ENCODE measurements at regions not wholly inside any gene's neighbourhood (a gene's known extent, or its start where the extent isn't known, plus 50 kb on each side); places are given as distances from the start of the nearest gene placed in this dataset.

DNA sequence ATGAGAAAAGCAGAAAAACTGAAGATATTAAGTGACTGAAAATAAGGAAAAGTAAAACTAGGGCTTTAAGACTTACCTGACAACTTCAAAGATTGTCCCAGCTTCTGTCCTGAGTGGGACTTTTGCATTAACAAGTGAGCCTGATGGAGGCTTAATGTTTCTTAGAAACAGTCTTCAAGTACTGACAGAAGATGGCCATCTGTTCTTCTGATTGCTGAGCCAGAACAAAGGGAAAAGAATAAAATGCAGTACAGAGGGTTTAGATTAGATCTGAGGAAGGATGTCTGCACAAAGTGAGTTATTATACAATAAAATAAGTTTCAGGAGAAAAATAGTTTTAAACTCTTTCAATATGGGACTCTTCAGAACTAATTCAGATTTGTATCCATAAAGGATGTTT lies 500.7 kb downstream of the CETN3 start:
- no peak for DNase-seq

DNA sequence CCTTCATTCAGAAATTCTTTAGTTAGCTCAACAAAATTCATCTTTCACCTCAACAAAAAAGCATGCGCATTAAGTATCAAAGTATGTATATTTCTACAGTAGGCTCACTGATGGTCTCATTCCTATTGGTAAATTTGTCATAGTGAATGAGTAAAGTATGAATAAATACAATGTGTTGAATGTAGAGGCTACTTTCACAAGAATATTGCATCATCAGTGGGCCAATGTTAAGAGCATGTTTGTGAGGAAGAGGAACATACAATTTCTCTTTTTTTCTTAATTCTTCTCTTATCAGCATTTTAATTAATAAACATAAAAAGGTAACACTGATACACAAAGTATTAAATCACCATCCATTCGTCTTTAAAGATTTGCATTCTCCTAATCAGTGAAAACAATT lies 505.1 kb downstream of the CETN3 start:
- no peak for DNase-seq

DNA sequence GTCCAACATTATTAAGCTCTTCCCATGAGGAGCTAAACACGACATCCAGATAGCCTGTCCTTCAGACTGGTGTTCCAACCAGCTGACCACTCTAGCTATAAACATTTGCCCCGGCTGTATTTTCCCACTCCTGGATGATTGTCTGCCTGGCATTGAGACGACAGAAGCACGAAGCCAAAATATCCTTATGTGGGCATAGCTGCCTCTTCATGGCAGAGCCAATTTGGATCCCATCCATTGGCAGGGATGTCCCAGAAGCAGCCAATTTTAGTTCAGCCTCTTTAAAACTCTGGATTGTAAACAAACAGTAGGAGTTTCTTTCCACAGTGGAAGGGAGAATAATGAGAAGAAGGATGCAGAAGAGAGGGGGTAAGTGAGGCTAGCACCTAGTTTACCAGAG lies 507.6 kb downstream of the CETN3 start:
- DNase-seq: no peak

- no peak for DNase-seq
These were observed 508.2 kb downstream of the CETN3 start for GRCh38 chr5:89901346-89901745.

GRCh38 chr5:89900346-89900745 lies 509.2 kb downstream of the CETN3 start:
- no peak for DNase-seq

DNA sequence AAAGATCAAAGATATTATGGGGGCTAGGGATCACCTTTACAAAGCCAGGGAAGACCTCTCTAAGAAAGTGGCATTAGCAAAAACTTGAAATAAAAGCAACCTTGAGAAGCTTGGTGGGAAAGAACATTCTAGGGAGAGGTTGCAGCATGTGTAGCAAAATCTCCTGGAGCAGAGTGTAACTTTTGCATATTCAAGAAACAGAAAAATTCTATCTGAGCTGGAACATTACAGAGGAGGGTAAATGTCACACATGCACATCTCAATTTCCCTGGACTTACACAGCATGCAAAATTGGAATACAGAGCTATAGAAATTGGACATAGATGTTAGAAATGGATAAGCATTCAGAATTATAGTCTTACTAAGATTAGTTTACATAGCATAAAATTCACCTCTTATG lies 510.0 kb downstream of the CETN3 start:
- DNase-seq: no peak

- DNase-seq: no peak
These were observed 516.0 kb downstream of the CETN3 start for GRCh38 chr5:89893546-89893945.

GRCh38 chr5:89885670-89886069 lies 523.9 kb downstream of the CETN3 start:
- no peak for DNase-seq

- no peak for DNase-seq
These were observed 525.6 kb downstream of the CETN3 start for GRCh38 chr5:89883967-89884366.

- DNase-seq: no peak
These were observed 531.1 kb downstream of the CETN3 start for GRCh38 chr5:89878140-89879132.

GRCh38 chr5:89871906-89872305 lies 537.6 kb downstream of the CETN3 start:
- DNase-seq: no peak

DNA sequence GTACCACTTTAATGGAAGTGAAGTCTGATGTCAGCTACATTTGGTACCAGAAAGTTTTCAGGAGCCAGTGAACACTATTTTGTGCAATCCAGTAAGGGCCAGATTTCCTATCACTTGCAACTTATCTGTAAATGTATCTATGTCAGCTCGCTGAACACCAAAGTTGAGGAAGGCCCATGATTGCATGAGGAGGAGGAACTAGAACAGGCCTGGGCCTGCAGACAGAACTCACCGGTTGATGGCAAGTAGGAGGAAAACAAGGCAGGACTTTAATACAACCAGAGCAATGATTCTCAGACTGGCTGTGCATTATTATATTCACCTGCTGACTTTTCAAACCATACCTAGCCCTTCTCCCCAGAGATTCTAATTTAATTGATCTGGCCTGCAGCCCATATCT lies 540.2 kb downstream of the CETN3 start:
- no peak for DNase-seq

GRCh38 chr5:89866410-89866809 lies 543.1 kb downstream of the CETN3 start:
- DNase-seq: no peak

DNA sequence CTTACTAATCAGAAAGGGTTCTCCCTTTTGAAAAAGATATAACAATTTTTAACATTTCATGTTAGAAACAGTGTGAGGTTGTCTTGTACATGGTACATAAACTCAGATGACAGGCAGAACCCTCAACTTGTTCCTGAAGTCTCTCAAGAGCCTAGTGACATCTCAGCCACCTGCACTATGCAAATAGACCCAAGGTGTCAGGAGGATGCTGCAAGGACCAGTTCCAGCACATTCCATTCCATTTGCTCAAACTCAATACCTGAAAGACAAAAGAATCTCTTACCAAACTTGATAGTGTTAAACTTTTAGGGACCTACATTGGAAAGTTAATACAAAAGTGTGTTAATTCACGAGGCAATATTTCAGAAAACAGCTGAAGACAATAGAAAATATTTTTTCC lies 544.6 kb downstream of the CETN3 start:
- no peak for DNase-seq

DNA sequence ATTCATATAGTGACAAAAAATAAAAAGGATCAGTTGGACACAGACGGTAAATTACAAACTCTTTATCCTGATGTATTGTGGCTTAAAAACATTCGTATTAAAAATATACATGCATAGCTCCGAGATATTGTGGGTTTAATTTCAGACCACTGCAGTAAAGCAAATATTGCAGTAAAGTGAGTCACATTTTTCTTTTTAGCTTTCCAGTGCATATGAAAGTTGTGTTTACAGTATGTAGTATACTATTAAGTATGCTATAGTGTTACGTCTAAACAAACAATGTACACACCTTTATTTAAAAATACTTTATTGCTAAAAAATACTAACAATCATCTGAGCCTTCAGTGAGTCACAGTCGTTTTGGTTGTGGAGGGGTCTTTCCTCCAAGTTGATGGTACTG lies 551.8 kb downstream of the CETN3 start:
- no peak for DNase-seq

DNA sequence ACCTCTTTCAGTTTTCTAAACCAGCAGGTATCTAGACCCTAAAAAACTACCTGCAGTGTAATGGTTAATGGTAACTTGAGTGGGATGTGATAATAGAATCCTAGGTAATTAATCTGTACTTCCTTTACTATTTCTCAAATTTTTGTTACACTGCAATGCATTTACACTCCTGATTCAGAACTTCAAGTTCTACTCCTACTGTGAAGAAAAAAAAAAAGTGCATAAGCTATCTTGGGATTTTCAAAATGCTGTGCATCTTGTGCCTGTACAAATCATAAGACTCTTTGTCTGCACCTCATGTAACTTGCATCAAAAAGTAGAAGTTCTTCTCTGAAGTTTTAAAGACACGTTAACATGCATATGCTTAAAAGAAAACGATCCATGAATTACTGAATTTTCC lies 554.1 kb downstream of the CETN3 start:
- DNase-seq: no peak

DNA sequence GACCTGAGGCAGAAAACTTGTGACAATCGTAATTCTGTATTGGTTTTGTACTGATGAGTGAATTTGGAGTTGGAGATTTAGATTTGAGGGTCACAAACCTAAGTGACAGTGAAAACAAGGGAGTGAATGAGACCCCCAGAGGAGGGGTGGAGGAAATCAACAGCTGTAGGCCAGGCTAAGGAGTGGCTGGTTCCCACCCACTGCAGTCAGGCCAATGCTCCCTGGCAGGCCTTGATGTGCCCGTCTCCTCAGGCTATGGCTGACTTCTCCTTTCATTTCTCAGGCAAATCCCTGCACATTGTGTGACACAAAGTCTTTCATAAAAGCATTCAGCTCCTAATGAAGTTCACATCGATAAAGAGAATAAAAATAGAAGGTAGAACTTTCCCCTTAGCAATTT lies 557.6 kb downstream of the CETN3 start:
- no peak for DNase-seq

- no peak for DNase-seq
These were observed 559.1 kb downstream of the CETN3 start for GRCh38 chr5:89850513-89850865.

GRCh38 chr5:89849830-89850512 lies 559.6 kb downstream of the CETN3 start:
- no peak for DNase-seq

GRCh38 chr5:89847743-89848142 lies 561.8 kb downstream of the CETN3 start:
- no peak for DNase-seq

- no peak for DNase-seq
These were observed 565.0 kb downstream of the CETN3 start for GRCh38 chr5:89844548-89844947.

- no peak for DNase-seq
These were observed 567.0 kb downstream of the CETN3 start for GRCh38 chr5:89842531-89842930.

- no peak for DNase-seq
These were observed 568.6 kb downstream of the CETN3 start for GRCh38 chr5:89840906-89841305.

DNA sequence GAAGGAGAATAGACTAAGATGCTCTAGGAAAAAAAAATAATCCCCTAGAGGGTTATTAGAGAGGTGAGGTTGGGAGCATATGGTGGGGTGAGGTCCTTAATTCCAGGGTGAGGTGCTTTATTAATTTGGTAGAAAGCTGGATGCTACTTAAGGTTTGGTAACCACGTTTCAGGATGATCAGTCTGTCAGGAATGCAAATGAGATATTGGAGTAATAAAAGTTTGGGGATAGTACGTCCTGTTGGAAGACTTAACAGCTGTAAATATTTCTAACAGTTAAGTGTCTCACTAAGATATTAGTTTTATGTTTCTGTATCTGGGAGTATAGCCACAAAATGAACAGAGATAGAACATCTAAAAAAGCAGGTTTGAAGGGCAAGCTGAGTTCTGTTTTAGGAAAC lies 578.9 kb downstream of the CETN3 start:
- DNase-seq: no peak

All from COR-L47 (cell line).